RPMI8226 (cell line): ENCODE measurements at regions not wholly inside any gene's neighbourhood (a gene's known extent, or its start where the extent isn't known, plus 50 kb on each side); places are given as distances from the start of the nearest gene placed in this dataset.

Experiments
- DNase-seq: peaks from one replicate; pipeline ENCODE4 v3.0.0-alpha.2; 2015

- no peak for DNase-seq
Observed at GRCh38 chr7:67705850-67706249, 709.2 kb downstream of the TYW1 start.

- DNase-seq, result no peak
Observed at GRCh38 chr7:67711706-67712105, 715.1 kb downstream of the TYW1 start.

- DNase-seq, result no peak
Observed at GRCh38 chr7:67713451-67714056, 716.9 kb downstream of the TYW1 start.

- DNase-seq, result peak; percentile 40
Observed at GRCh38 chr7:67716729-67717128, 720.1 kb downstream of the TYW1 start.

GRCh38 chr7:67723591-67723990 lies 727.0 kb downstream of the TYW1 start:
- no peak for DNase-seq

- no peak for DNase-seq
Observed at GRCh38 chr7:67724435-67724834, 727.8 kb downstream of the TYW1 start.

- DNase-seq, result no peak
Observed at GRCh38 chr7:67724955-67725354, 728.3 kb downstream of the TYW1 start.

GRCh38 chr7:67725423-67725822 lies 728.8 kb downstream of the TYW1 start:
- DNase-seq, result no peak

GRCh38 chr7:67729771-67730170 lies 733.1 kb downstream of the TYW1 start:
- no peak for DNase-seq

- no peak for DNase-seq
Observed at GRCh38 chr7:67731704-67732103, 735.1 kb downstream of the TYW1 start.

GRCh38 chr7:67732898-67733297 lies 736.3 kb downstream of the TYW1 start:
- DNase-seq, result no peak

GRCh38 chr7:67738145-67738544 lies 741.5 kb downstream of the TYW1 start:
- DNase-seq, result no peak

GRCh38 chr7:67738958-67739357 lies 742.3 kb downstream of the TYW1 start:
- peak; percentile 59 for DNase-seq

GRCh38 chr7:67743501-67743900 lies 746.9 kb downstream of the TYW1 start:
- no peak for DNase-seq

- DNase-seq, result no peak
Observed at GRCh38 chr7:67752227-67752626, 755.6 kb downstream of the TYW1 start.

- no peak for DNase-seq
Observed at GRCh38 chr7:67753891-67754290, 757.3 kb downstream of the TYW1 start.

GRCh38 chr7:67754651-67755050 lies 758.0 kb downstream of the TYW1 start:
- no peak for DNase-seq

- DNase-seq, result no peak
Observed at GRCh38 chr7:67758551-67758950, 761.9 kb downstream of the TYW1 start.

- no peak for DNase-seq
Observed at GRCh38 chr7:67760971-67761370, 764.3 kb downstream of the TYW1 start.

- no peak for DNase-seq
Observed at GRCh38 chr7:67762516-67762915, 765.9 kb downstream of the TYW1 start.

GRCh38 chr7:67764289-67764688 lies 767.7 kb downstream of the TYW1 start:
- DNase-seq, result no peak

GRCh38 chr7:67765481-67766175 lies 769.0 kb downstream of the TYW1 start:
- no peak for DNase-seq

- DNase-seq, result no peak
Observed at GRCh38 chr7:67766906-67767410, 770.3 kb downstream of the TYW1 start.

- no peak for DNase-seq
Observed at GRCh38 chr7:67771846-67772605, 775.4 kb downstream of the TYW1 start.
